OCI-M1 (cell line): ENCODE measurements at regions not wholly inside any gene's neighbourhood (a gene's known extent, or its start where the extent isn't known, plus 50 kb on each side); places are given as distances from the start of the nearest gene placed in this dataset.

Source experiments
- DNase-seq: peaks from one replicate; lab custom pipeline; 2025; lab: John Stamatoyannopoulos, UW

DNA sequence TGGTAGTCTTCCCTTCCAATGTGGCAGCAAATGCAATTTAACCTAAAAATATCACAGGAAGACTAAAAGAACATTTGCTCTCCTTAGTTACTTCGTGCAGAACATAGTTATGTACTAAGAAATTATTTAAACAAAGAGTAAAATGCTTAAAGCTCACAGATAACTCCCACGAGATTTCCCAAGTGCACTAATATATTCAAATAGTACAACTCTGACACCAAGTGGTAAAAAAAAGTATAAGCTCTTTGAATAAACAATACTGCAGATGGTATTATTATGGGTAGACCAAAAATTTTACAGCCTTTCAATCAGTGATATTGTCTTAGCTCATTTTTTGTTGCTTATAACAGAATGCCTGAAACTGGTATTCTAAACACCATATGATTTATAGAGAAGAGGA is 52.8 kb upstream of the FILIP1 start:
- peak; percentile 44 for DNase-seq

DNA sequence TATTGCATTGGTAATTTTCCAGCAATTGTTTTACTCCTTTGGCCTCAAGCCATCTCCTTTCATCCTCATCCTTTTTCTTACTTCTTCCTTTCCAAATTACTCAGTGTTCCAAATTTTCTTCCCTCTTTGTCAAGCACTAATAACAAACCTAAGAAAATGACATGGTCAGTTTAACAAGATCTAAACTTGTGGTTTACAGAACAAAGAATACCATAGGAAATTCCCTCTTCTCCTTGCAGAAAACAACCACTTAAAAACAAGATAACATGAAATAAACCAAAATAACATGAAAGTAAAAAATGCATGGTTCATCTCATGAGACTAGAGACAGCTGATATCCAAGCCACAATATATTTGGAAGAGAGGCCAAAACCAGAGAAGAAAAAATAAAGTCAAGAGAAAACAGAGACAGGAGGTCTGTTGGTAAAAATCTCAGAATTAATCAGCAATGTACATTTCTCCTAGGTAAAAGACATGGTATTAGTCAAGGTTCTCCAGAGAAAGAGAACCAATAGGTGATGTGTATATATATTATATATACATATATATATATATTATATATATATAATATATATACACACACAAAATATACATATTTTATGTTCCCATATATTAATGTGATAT is 51.0 kb upstream of the SENP6 start:
- DNase-seq: no peak

DNA sequence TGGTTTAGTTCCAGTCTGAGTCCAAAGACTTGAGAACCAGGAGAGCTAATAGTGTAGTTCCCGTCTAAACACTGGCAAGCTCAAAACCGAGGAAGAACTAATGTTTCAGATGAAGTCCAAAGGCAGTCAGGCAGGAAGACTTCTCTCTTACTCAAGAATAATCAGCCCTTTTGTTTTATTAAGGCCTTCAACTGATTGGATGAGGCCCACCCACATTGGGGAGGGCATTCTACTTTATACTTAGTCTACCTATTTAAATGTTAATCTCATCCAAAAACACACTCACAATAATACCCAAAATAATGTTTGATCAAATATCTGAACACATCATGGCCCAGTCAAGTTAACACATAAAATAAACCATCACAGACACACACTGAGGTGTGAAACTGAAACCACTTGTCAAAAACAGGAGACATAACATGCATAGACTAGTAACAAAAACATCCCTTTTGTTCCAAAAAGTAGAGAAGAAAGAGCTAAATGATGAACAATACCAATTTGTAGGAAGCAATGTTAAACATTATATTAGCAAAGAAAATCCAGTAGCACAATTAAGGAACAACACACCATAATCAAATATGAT is 50.2 kb upstream of the SENP6 start:
- no peak for DNase-seq
